B cell (primary cell): ENCODE measurements at regions not wholly inside any gene's neighbourhood (a gene's known extent, or its start where the extent isn't known, plus 50 kb on each side); places are given as distances from the start of the nearest gene placed in this dataset.

Source experiments
- CTCF ChIP-seq: fragments of 200-600 bp; IDR thresholded peaks from one replicate; pipeline ENCODE4 v1.8.0; 2022; ENCODE audit warnings: antibody characterized with exemption, mild to moderate bottlenecking
- EZH2 ChIP-seq: IDR thresholded peaks from 2 replicates; pipeline ENCODE4 v1.6.1; 2012; ENCODE audit warnings: borderline replicate concordance, low read depth, mild to moderate bottlenecking, moderate library complexity, low read length; ENCODE audit not compliant: insufficient read depth, poor library complexity, severe bottlenecking

- TF ChIP-seq CTCF (no peak), EZH2 (no peak)
Observed at GRCh38 chr10:28967031-28967430, 289.7 kb downstream of the BAMBI start.
